Stimulated activated CD8-positive, alpha-beta memory T cell treated with anti-CD3 and anti-CD28 coated beads, Interleukin-7, amount 100 ng/mL, for 24 hours (primary cell): ENCODE measurements at regions not wholly inside any gene's neighbourhood (a gene's known extent, or its start where the extent isn't known, plus 50 kb on each side); places are given as distances from the start of the nearest gene placed in this dataset.
"Not testable (repeated sequence)": the region's sequence is repeated elsewhere in the genome, so short reads cannot be mapped to it uniquely, and the experiment has no call there.

Source experiments
- DNase-seq: peaks from one replicate; pipeline ENCODE4 v3.0.0-alpha.2; 2020; ENCODE audit warnings: low read depth

DNA sequence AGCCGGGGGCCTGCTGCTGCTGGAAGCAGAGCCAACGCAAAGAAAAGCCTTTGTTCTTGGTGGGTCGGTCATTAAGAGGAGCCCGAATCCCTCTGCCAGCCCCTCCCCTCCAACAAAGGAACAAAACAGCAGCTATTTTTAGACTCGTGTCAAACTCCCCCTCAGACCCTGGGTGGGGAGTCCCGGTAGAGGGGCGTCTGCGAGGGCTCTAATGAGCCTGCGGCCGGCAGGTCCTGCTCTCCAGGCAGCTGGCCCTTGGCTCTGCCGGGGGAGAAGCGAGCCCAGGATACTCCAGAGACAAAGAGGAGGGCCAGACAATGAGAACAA, 114.0 kb downstream of the LHX2 start:
- no peak for DNase-seq

DNA sequence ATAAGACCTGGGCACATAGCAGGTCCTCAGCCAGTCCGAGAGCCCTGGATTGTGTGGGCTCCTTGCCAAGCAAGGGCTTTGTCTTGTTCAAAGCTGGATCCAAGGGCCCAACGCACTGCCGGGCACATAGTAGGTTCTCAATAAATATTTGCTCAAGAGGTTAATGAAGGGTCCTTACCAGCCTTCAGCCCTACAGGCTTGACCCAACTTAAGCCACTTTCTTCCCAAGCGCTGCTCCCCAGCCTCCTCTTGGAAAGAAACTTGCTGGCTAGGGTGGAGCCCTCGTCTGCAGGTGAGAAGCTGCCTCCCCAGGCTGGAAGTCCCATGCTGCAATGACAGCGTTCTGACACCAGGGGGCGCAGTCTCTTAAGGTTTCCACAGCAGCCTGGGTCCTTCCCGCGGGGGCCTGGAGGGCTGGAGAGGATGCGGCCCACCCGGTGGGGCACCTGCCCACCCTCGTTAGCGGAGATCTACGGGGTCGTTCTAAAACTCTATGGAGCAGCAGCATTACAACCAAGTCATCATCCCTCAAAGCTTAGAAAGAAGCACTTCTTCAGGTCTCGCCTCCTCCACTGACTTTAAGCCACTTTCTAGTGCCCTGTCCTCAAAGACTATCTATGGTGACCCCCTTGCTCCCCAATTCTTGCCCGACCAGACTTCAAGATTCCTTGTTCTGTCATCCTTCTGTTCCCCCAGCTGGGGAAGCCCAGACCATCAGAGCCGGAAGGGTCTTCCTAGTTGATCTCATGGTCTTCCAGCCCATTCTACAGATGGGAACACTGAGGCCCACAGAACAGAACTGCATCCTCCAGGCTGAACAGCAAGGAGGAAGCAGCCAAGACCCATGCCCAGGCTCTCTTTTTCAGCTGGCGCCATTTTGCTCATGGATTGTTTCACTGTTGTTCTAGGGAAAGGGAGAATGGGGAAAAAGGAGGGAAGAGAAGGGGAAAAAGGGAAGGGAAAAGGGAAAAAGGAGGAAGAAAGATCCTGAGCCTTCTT, 115.4 kb downstream of the LHX2 start:
- DNase-seq, result peak; percentile 76

- no peak for DNase-seq
These were observed 117.1 kb downstream of the LHX2 start for GRCh38 chr9:124128568-124129166.

DNA sequence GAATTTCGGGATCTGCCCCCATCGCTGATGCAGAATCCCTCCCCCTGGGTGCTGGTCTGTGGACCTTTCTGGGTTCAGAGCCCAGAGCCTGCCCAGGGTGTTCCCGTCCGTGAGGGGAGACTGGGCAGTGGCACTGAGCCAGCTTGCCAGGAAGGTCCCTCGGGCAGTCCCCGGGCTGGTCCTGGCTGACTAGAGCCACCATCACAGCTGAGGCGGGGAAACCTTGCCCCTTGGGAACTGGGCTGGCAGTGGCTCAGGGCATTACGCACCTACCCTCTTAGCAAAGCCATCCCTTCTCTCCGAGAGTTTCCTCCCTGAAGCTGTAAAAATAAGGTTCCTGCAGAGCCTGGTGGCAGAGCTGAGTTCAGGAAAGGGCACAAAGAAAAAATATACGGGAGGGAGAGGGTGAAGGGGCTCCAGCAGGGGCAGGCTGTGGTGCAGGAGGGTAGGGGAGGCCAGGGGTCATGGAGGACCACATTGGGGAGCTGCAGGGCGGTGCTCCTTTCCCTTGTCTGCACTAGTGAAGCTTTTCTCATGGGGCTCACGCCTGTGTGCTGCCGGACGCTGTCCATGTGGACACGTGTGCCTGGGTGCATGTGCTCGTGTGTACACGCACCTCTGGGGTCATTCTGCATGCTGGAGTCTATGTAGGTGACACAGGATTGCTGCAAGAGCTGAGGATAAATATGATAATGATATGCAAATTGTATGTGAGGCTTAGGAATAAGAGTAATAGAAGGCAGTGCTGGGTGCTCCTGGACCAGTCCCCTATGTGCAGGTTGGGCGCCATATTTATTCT, 118.9 kb downstream of the LHX2 start:
- no peak for DNase-seq

DNA sequence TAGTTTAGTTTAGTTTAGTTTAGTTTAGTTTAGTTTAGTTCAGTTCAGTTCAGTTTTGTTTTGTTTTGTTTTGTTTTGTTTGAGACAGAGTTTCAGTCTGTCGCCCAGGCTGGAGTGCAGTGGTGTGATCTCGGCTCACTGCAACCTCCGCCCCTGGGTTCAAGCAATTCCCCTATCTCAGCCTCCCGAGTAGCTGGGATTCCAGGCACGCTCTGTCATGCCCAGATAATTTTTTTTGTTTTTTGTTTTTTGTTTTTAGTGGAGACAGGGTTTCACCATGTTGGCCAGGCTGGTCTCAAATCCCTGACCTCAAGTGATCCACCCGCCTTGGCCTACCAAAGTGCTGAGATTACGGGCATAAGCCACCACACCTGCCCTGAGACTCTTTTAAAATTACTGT, 120.0 kb downstream of the LHX2 start:
- DNase-seq, result not testable (repeated sequence)

GRCh38 chr9:124132671-124133147, 121.1 kb downstream of the LHX2 start:
- DNase-seq, result no peak

GRCh38 chr9:124133727-124134126, 122.2 kb downstream of the LHX2 start:
- no peak for DNase-seq

- DNase-seq, result no peak
These were observed 123.0 kb downstream of the LHX2 start for GRCh38 chr9:124134526-124134925.

- no peak for DNase-seq
These were observed 121.9 kb upstream of the NEK6 start for GRCh38 chr9:124135813-124136365.

- no peak for DNase-seq
These were observed 120.5 kb upstream of the NEK6 start for GRCh38 chr9:124137009-124137943.

GRCh38 chr9:124137944-124138335, 119.8 kb upstream of the NEK6 start:
- no peak for DNase-seq

GRCh38 chr9:124139001-124139400, 118.7 kb upstream of the NEK6 start:
- no peak for DNase-seq

DNA sequence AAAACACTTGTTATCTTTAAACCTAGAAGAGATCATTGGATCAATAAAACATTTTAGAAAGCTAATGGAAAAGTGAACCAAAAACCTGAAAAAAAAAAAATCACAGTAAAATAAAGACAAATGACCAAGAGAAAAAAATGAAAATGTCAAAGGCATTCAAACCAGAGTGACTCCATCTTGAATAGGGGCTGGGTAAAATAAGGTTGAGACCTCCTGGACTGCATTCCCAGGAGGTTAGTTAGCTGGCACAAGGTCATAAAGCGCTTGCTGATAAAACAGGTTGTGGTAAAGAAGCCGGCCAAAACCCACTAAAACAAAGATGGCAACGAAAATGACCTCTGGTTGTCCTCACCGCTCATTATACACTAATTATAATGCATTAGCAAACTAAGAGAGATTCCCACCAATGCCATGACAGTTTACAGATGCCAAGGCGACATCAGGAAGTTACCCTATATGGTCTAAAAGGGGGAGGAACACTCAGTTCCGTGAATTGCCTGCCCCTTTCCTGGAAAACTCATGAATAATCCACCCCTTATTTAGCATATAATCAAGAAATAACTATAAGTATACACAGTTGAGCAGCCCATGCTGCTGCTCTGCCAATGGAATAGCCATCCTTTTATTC, 116.7 kb upstream of the NEK6 start:
- DNase-seq, result no peak

DNA sequence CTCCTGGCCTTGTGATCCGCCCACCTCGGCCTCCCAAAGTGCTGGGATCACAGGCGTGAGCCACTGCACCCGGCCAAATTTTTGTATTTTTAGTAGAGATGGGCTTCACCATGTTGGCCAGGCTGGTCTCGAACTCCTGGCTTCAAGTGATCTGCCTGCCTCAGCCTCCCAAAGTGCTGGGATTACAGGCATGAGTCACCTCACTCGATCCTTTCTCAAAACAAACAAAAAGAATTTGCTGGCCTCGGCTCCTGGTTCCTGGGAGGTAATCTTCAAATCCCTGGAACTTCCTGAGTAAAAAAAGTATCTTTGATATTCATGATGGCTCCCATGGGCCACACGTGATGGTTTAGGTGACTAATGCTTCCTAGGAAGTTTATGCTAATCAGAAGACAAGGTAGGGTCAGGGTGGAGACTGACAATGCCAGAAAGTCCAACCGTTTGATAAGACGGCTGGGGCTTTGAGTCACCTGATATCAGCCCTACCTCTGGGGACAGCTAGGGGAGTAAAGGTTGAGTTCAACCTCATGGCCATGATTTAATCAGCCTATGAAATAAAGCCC, 113.1 kb upstream of the NEK6 start:
- DNase-seq, result not testable (repeated sequence)

GRCh38 chr9:124146031-124146561, 111.7 kb upstream of the NEK6 start:
- DNase-seq, result no peak

DNA sequence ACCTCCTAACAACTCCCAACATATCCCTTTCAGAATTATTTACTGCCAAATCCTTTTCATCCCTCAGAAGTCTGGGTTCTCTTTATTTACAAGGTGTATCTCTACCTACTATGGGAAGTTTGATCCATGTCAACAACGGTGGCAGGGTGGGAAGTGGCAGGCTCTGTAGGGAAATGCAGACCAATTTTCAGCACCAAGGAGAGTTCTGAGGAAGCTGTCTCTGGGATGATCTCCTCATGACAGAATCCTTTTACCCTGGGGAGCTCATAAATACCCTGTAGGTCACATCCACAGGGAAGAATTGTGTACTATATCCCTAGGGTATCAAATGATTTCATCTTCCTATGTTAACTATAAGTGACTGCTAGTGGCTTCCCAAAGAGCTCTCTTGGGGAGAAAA, 107.8 kb upstream of the NEK6 start:
- DNase-seq, result no peak

DNA sequence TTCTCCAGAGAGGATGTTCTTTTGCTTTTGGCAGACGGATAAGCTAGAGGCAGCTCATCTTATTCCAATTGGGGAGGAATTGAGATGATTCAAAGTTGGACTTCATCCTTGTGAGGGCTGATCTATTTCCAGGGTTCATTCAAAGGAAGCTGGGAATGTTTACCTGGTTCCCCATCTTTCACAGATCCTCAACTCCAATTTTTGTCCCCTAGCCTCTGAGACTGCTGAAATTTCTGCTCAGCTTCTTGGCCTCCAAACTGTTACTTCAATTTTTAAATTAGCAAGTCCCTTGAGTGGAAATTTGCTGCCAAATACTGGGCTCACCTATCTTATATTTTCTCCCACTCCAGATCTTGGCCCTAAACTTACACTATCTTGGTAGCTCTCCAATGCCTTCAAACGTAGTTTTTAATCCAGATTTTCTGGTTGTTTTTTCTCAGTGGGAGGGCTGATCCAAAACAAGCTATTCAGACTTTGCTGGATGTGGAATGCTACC, 93.9 kb upstream of the NEK6 start:
- DNase-seq, result no peak

DNA sequence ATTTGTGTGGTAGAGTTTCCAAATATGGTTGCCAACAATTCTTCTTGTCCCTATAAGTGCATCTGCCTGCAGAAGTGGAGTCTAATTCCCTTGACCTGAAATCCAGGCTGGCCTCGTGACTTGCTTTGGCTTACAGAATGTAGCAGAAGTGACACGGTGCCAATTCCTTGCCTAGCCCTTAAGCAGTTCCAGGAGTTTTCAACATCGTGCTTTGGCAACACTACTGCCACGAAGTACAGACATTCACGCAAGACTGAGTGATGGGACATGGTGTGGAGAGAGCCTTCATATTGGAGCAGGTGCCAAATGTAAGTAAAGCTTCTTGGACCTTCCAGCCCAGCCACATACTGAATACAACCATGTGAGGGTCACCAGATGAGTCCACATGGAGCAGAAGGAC, 92.9 kb upstream of the NEK6 start:
- DNase-seq, result no peak

GRCh38 chr9:124174433-124174832, 83.3 kb upstream of the NEK6 start:
- DNase-seq, result no peak

DNA sequence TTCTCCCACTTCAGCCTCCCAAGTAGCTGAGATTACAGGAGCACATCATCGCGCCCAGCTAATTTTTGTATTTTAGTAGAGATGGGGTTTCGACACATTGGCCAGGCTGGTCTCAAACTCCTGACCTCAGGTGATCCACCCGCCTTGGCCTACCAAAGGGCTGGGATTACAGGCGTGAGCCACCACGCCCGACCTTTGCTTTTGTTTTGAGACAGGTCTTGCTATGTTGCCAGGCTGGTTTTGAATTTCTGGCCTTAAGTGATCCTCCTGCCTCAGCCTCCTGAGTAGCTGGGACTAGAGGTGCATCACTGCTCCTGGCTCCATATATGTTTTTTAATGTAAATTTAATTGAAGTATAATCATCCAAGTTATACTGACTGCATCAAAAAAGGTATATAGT, 80.2 kb upstream of the NEK6 start:
- DNase-seq, result not testable (repeated sequence)
